ENCODE measurements at regions not wholly inside any gene's neighbourhood (a gene's known extent, or its start where the extent isn't known, plus 50 kb on each side); places are given as distances from the start of the nearest gene placed in this dataset.

- Histone ChIP-seq H3K4me3 (no peak overlapping the region), H3K9ac (ENCODE audit: control insufficient read depth, insufficient read depth, low read length) (no peak overlapping the region), H4K20me1 (ENCODE audit: control insufficient read depth, insufficient read depth) (no peaks in the 10 kb centered on the region), H3K4me2 (ENCODE audit: control insufficient read depth, insufficient read depth) (no peak overlapping the region), H2AFZ (ENCODE audit: control insufficient read depth, low read depth, low read length) (no peak overlapping the region), H3K79me2 (ENCODE audit: control insufficient read depth, insufficient read depth, low read length) (no peaks in the 10 kb centered on the region), H3K27me3 (replicated peaks in 1 of 2; ENCODE audit: control insufficient read depth in 2 of 2, insufficient read depth in 2 of 2, low read length in 1 of 2) (no peaks in the 10 kb centered on the region; a peak in 1 of 4 replicates), H3K4me1 (ENCODE audit: control insufficient read depth, insufficient read depth, low read length) (no peaks in the 10 kb centered on the region), H3K36me3 (ENCODE audit: control insufficient read depth in 2 of 2, insufficient read depth in 2 of 2, low read length in 1 of 2) (no peaks in the 10 kb centered on the region), H3K27ac (ENCODE audit: control insufficient read depth, insufficient read depth) (no peak overlapping the region), H3K9me3 (replicated peaks; ENCODE audit: control insufficient read depth, insufficient read depth, low read length) (no peaks in the 10 kb centered on the region)
- ChIA-PET RAD21 (ENCODE audit: unreplicated experiment) (no interaction called here), SMC1A (ENCODE audit: uncharacterized antibody, unreplicated experiment) (no interaction called here), POLR2A (no interaction called here), CTCF (no interaction called here)
- BruUV-seq (replicated peaks): no TSS peak
- in situ Hi-C loops (cut with MboI) (no loop called here), intact Hi-C loops (cut with micrococcal nuclease; ENCODE audit: unreplicated experiment) (no loop called here)
- 54% methylated on average over 27 of the region's 29 CpGs for whole genome bisulfite sequencing (ENCODE audit: insufficient coverage, insufficient replicate concordance, low lambda C conversion rate, missing lambda C conversion rate)
- FAIRE-seq (no peak), DNase-seq (ENCODE audit: low read depth, low spot score) (no peak), ATAC-seq (no peak)
- no peak for TF ChIP-seq PBX3 (IDR thresholded peaks at IDR 0.05; ENCODE audit: insufficient replicate concordance, low read depth, low read length)
- TF ChIP-seq ZSCAN29 (IDR thresholded peaks at IDR 0.05): no peak
- no peak for TF ChIP-seq ZBED1 (IDR thresholded peaks at IDR 0.05; ENCODE audit: borderline replicate concordance)
- TF ChIP-seq SIN3A (IDR thresholded peaks at IDR 0.05; ENCODE audit: low read depth, low read length): no peak
- TF ChIP-seq MTA3 (IDR thresholded peaks at IDR 0.05; ENCODE audit: borderline replicate concordance, low read length): no peak
- TF ChIP-seq ZBTB11 (CRISPR knock-in tag; IDR thresholded peaks at IDR 0.05): no peak
- no peak for TF ChIP-seq CTCF (IDR thresholded peaks at IDR 0.05 in 2 of 3, conservative IDR thresholded peaks at IDR 0.05 in 1 of 3; ENCODE audit: control insufficient read depth in 2 of 3, extremely low read depth in 1 of 3, insufficient read depth in 1 of 3, low read depth in 3 of 3, low read length in 3 of 3)
- TF ChIP-seq BACH1 (IDR thresholded peaks at IDR 0.05; ENCODE audit: borderline replicate concordance): no peak
- no peak for TF ChIP-seq ATF7 (IDR thresholded peaks at IDR 0.05; ENCODE audit: low read depth)
- TF ChIP-seq JUND (IDR thresholded peaks at IDR 0.05; ENCODE audit: low read depth, low read length): no peak
- no peak for TF ChIP-seq CBX5 (IDR thresholded peaks at IDR 0.05; ENCODE audit: low read depth)
- TF ChIP-seq ZNF622 (IDR thresholded peaks at IDR 0.05): no peak
- TF ChIP-seq DPF2 (IDR thresholded peaks at IDR 0.05): no peak
- TF ChIP-seq MAX (IDR thresholded peaks at IDR 0.05; ENCODE audit: low read depth, low read length): no peak
- TF ChIP-seq NR2F1 (conservative IDR thresholded peaks at IDR 0.05): no peak
- TF ChIP-seq SUZ12 (IDR thresholded peaks at IDR 0.05; ENCODE audit: unreplicated experiment): no peak
- no peak for TF ChIP-seq SKIL (IDR thresholded peaks at IDR 0.05; ENCODE audit: low read depth, poor library complexity, severe bottlenecking)
Observed at GRCh38 chr2:239520811-239521517, 120.1 kb upstream of the HDAC4 start.

All from GM12878 (cell line).